ENCODE measurements at regions not wholly inside any gene's neighbourhood (a gene's known extent, or its start where the extent isn't known, plus 50 kb on each side); places are given as distances from the start of the nearest gene placed in this dataset.

DNA sequence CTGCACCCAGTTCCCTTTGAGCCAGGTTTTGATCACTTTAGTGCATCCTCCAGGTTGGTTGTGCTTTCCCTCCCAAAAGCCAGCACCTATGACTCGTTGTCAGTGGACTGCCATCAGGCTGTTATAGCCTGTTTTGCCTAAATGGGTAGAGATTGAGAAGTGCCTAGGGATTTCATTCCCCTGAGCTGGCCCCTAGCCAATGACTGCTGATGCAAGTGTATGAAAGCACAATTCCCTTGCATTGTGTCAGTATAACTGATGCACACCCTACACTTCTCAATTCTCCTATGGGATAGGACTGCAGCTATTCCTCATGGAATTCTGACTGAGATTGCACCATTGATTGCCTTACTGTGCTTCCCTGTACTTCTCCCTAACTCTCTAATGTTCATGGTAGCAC, 102.1 kb upstream of the ARPP21 start:
- DNase-seq, result peak; percentile 87

DNA sequence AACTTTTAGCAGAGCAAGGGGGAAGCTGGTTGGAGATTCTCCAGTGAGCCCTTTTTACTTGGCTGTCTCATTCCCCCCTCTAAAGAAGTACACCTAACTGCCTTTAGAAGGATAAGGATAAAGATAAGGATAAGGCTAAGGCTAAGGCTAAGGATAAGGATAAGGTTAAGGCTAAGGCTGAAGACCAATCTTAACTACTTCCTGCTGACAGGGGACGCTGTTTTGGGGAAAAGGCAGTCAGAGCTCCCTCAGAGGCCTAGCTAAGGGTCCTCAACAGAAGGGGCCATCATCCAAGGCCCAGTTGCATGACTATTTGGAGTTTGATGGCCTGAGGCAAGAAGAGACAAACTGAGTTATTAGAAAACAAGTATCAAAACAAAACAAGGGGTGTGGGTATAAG, 94.3 kb upstream of the ARPP21 start:
- no peak for DNase-seq

- DNase-seq, result no peak
These were observed 89.6 kb upstream of the ARPP21 start for GRCh38 chr3:35549690-35550089.

DNA sequence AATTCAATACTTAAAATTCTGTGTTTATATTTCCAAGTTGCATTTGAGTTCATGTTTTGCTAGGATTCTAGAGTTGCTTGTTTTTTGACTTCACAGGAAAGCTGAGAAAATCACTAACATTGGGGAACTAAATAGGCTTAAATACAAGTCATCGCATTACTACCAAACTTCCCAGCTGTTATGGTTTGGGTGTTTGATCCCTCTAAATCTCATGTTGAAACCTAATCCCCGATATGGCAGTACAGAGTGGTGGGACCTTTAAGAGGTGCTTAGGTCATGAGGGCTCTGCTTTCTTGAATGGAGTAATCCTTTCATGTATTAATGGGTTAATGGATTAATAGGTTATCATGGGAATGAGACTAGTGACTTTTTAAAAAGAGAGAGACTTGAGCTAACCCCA, 77.2 kb upstream of the ARPP21 start:
- no peak for DNase-seq

DNA sequence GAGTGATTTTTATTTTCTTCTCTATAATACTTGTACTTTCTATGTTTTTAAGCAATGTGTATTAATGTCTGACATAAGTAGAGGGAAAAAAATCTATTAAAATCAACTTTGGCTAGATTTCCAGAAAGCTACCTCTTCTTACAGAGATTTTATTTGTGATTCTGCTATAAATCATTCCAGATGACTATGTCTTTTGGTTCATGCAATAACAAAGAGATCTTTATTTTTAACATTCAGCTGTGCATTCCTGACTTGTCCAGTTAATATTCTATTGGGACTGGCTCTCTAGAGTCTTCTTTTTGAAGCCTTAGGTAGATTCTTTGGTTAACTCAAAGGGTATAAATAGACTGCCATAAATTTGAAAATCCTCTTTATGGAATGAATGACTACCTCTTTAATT, 74.3 kb upstream of the ARPP21 start:
- no peak for DNase-seq
